Adrenal gland (tissue), 9 donors: ENCODE measurements at regions not wholly inside any gene's neighbourhood (a gene's known extent, or its start where the extent isn't known, plus 50 kb on each side); places are given as distances from the start of the nearest gene placed in this dataset.

Experiments used
- DNase-seq, 7 donors: peaks; one replicate each; pipeline ENCODE4 v3.0.0-alpha.2; 2019 to 2020
- H3K27ac ChIP-seq, 5 donors: fragments of 200-600 bp; sonication (generic) in 4 of 5; 1 replicate in 3 of 5; 2 replicates in 2 of 5; pipeline versions ENCODE4 v1.5.1 to v1.8.0; 2016 to 2020; ENCODE audit warnings: mild to moderate bottlenecking in 1 of 5
- H3K27me3 ChIP-seq: fragments of 200-600 bp; 2 replicates; pipeline ENCODE4 v1.8.0; 2021
- H3K36me3 ChIP-seq, 2 donors: fragments of 200-600 bp; replicated peaks in 1 of 2; 1 replicate in 1 of 2; 2 replicates in 1 of 2; pipeline versions ENCODE4 v1.5.1 to v1.8.0; 2018 to 2022
- H3K4me1 ChIP-seq, 2 donors: fragments of 200-600 bp; replicated peaks in 1 of 2; 1 replicate in 1 of 2; 2 replicates in 1 of 2; pipeline versions ENCODE4 v1.5.1 to v1.8.0; 2018 to 2021
- H3K4me3 ChIP-seq, 4 donors: fragments of 200-600 bp; sonication (generic) in 3 of 4; one replicate each; pipeline ENCODE4 v1.5.1; 2016 to 2018
- H3K9me3 ChIP-seq, 3 donors: fragments of 200-600 bp; sonication (generic) in 1 of 3; replicated peaks in 1 of 3; 1 replicate in 2 of 3; 2 replicates in 1 of 3; pipeline versions ENCODE4 v1.5.1 to v1.8.0; 2016 to 2021
- POLR2A ChIP-seq, 2 donors: fragments of 450-650 bp; IDR thresholded peaks; one replicate each; pipeline ENCODE4 v1.6.1; 2017; ENCODE audit warnings: antibody characterized with exemption in 2 of 2, mild to moderate bottlenecking in 2 of 2, moderate library complexity in 1 of 2
- WGBS, 4 donors: extraction: QIAGEN DNeasy Blood & Tissue Kit in 2 of 4; methylation state at CpG; one replicate each; pipeline versions ENCODE4 v1.1.5 to v1.1.7; 2013 to 2017; 5-methylcytosine and 5-hydroxymethylcytosine counted together
- intact Hi-C, 2 donors: fragments of 100-400 bp; cut with DNase I; formaldehyde crosslinking; loops; one replicate each; pipeline versions ENCODE4 v1.14.1 to v1.15.0; 2022 to 2023
- TF ChIP-seq, protein P1 (sequence below), 6 experiments: fragments of 450-650 bp in 4 of 6; fragments of 200-600 bp in 2 of 6; sonication (generic) in 1 of 6; IDR thresholded peaks; 1 replicate in 5 of 6; 2 replicates in 1 of 6; pipeline versions ENCODE4 v1.5.1 to v1.8.0; 2016 to 2021; ENCODE audit warnings: antibody characterized with exemption in 6 of 6, mild to moderate bottlenecking in 2 of 6, moderate library complexity in 1 of 6
- donor health status: healthy with polysubstance abuse.
- donor health status: Bipolar disorder and iron deficiency.
- donor health status: DM: yes; HTN: yes; CAD: no.
- donor health status: DM: no; HTN: no; CAD: no.
- donor health status: DM: no; HTN: no; CAD: no.

- Histone ChIP-seq H3K27me3 (no peaks in the 10 kb centered on the region), H3K4me1 (peaks cover 0 to 5% of the 10 kb centered on the region in 2 donors), H3K27ac (no peak overlapping the region), H3K36me3 (no peaks in the 10 kb centered on the region), H3K9me3 (no peaks in the 10 kb centered on the region), H3K4me3 (no peak overlapping the region)
- TF ChIP-seq, protein P1, sequence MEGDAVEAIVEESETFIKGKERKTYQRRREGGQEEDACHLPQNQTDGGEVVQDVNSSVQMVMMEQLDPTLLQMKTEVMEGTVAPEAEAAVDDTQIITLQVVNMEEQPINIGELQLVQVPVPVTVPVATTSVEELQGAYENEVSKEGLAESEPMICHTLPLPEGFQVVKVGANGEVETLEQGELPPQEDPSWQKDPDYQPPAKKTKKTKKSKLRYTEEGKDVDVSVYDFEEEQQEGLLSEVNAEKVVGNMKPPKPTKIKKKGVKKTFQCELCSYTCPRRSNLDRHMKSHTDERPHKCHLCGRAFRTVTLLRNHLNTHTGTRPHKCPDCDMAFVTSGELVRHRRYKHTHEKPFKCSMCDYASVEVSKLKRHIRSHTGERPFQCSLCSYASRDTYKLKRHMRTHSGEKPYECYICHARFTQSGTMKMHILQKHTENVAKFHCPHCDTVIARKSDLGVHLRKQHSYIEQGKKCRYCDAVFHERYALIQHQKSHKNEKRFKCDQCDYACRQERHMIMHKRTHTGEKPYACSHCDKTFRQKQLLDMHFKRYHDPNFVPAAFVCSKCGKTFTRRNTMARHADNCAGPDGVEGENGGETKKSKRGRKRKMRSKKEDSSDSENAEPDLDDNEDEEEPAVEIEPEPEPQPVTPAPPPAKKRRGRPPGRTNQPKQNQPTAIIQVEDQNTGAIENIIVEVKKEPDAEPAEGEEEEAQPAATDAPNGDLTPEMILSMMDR (IDR thresholded peaks at IDR 0.05), result no peak
- TF ChIP-seq POLR2A (IDR thresholded peaks at IDR 0.05), result no peak
- intact Hi-C loops, result no loop called here
- 86 to 92% (median 88%) methylated on average over 3 of the region's 3 CpGs for WGBS, 4 donors
- DNase-seq, result no peak
Observed at GRCh38 chr5:57559110-57559635, 76.6 kb upstream of the ACTBL2 start.

DNA sequence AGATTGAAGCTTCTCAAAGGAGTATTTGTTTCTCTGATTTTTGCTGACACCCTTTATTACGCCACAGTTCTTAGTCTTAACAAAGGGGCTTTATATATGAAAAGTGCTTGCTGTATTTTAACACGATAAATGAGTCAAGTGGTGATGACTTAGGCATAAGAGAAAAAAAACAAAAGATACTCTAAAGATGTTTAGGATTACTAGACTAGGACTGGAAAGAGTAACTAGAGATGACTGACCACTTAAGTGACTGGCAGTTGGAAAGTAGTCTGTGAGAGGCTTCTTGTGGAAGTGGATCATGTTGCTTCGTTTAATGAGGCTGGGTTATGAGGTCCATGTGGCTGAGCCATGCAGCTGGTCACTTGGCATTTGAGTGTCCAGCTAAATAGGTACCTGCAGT, 69.4 kb upstream of the ACTBL2 start:
- Histone ChIP-seq H3K9me3 (no peaks in the 10 kb centered on the region), H3K27me3 (no peaks in the 10 kb centered on the region), H3K4me1 (no peaks in the 10 kb centered on the region), H3K36me3 (no peaks in the 10 kb centered on the region), H3K27ac (no peak overlapping the region), H3K4me3 (no peak overlapping the region)
- no peak for DNase-seq
- TF ChIP-seq, protein P1 (IDR thresholded peaks at IDR 0.05), result no peak
- no peak for TF ChIP-seq POLR2A (IDR thresholded peaks at IDR 0.05)
- WGBS, 4 donors, result 77 to 84% (median 80%) methylated on average over 3 of the region's 3 CpGs
- intact Hi-C loops, result no loop called here

DNA sequence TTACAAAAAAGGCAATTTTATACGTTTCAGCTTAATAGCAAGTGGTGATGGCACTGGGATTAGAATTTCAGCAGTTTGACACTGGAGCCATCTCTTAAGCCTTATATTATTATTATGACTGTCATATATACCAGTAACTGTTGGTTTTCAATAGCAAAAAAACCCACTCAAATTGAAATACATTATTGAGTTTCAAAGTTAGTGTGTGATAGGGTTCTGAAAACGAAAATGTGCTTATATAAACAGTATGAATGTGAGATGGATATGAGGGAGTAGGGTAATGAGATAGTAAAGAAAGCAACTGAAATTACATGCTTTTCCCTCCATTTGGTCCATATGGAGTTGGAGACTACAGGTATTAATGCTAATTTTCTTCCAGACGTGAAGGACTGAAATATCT, 68.6 kb upstream of the ACTBL2 start:
- Histone ChIP-seq H3K4me1 (no peaks in the 10 kb centered on the region), H3K4me3 (no peak overlapping the region), H3K36me3 (no peaks in the 10 kb centered on the region), H3K27me3 (no peaks in the 10 kb centered on the region), H3K27ac (no peak overlapping the region), H3K9me3 (no peaks in the 10 kb centered on the region)
- DNase-seq, result no peak
- intact Hi-C loops, result no loop called here
- no peak for TF ChIP-seq POLR2A (IDR thresholded peaks at IDR 0.05)
- TF ChIP-seq, protein P1 (IDR thresholded peaks at IDR 0.05), result no peak
- WGBS, 4 donors, result 73 to 81% (median 74%) methylated on average over 3 of the region's 3 CpGs

DNA sequence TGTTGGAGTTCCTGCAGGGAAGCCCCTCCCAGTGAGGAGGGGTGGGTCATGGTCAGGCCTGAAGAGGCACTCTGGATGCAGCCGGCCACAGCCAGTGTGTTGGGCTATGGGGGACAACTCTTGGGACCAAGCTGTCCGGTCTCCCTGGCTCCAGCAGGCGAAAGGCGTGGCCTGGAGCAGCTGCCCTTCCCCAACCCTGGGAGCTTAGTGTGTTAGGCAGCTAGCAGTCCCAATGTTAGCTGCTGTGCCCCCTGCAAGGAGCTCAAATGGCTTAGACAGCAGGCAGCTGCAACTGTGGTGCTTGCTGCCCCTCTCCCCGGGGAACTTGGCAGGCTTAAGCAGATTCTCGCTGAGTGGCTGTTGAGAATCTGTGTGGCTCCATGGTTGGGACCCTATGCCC, 67.5 kb upstream of the ACTBL2 start:
- TF ChIP-seq, protein P1 (IDR thresholded peaks at IDR 0.05), result no peak
- TF ChIP-seq POLR2A (IDR thresholded peaks at IDR 0.05), result no peak
- no peaks in the 10 kb centered on the region for H3K36me3 ChIP-seq
- H3K4me1 ChIP-seq, result no peaks in the 10 kb centered on the region
- H3K9me3 ChIP-seq, result no peaks in the 10 kb centered on the region
- no peak overlapping the region for H3K4me3 ChIP-seq
- 85 to 100% (median 90%) methylated on average over 1 to 6 of the region's 6 CpGs for whole genome bisulfite sequencing, 4 donors
- intact Hi-C loops, result no loop called here
- H3K27me3 ChIP-seq, result no peaks in the 10 kb centered on the region
- H3K27ac ChIP-seq, result no peak overlapping the region
- DNase-seq, result no peak
